ENCODE measurements at regions not wholly inside any gene's neighbourhood (a gene's known extent, or its start where the extent isn't known, plus 50 kb on each side); places are given as distances from the start of the nearest gene placed in this dataset.

DNA sequence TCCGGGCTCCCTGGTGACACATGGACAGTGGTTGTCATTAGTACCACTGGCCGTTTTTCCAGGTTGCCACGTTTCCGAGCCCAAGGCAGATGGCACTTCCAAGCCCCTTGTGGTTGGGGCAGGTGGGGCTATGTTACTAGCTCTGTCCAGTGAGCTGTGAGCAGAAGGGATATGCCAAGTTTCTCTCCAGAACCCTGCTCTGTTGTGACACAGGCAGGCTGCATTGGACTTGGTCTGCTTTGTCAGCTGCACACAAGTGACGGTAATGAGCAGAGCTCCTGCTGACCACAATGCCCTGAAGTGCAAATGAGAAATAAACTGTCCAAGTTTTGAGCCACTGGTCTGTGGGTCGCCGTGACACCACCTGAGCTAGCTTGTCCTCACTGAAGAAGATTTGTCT is 118.8 kb downstream of the GYPC start:
- DNase-seq, result no peak

DNA sequence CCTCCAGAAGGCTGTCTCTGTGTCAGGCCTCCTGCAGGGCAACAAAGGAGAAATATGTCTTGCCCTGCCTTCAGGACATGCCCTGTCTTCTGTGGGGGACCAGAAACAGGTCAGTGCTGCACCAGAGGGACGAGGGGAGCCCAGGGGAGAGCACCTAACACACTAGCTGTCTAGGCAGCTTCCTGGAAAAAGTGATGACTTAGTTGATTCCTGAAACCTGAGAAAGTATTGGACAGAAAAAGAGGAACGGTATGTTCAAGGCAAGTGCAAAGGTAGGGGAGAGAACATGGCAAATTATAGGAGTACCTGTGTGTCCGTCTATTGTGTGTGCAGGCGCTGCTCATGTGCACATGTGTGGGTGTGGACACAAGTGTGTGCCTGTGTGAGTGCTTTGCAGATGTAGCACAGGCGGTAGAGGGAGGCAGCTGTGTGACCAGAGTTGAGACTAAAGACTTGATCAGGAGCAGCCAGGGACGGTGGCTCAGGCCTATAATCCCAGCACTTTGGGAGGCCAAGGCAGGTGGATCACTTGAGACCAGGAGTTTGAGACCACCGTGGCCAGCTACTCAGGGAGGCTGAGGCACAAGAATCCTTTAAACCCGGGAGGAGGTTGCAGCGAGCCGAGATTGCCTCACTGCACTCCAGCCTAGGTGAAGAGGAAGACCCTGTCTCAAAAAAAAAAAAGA is 119.5 kb downstream of the GYPC start:
- no peak for DNase-seq

DNA sequence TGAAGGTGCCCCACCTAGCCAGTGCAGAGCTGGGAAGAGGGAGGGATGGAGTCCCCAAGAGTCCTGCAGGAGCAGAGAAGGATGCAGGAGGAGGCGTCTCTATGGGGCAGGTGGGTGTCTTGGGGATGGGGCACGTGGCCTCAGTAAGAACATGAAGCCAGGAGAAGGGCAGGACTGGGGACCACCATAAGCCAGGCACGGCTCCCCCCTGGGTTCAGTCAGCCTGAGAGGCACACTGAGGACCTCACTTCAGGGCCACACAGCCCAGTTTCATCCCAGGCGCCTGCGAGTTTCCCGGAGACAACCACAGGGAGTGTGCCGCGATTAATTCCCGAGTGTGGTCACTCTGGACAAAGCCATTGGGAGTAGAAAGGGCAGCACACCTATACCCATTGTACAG is 120.3 kb downstream of the GYPC start:
- peak; percentile 29 for DNase-seq

DNA sequence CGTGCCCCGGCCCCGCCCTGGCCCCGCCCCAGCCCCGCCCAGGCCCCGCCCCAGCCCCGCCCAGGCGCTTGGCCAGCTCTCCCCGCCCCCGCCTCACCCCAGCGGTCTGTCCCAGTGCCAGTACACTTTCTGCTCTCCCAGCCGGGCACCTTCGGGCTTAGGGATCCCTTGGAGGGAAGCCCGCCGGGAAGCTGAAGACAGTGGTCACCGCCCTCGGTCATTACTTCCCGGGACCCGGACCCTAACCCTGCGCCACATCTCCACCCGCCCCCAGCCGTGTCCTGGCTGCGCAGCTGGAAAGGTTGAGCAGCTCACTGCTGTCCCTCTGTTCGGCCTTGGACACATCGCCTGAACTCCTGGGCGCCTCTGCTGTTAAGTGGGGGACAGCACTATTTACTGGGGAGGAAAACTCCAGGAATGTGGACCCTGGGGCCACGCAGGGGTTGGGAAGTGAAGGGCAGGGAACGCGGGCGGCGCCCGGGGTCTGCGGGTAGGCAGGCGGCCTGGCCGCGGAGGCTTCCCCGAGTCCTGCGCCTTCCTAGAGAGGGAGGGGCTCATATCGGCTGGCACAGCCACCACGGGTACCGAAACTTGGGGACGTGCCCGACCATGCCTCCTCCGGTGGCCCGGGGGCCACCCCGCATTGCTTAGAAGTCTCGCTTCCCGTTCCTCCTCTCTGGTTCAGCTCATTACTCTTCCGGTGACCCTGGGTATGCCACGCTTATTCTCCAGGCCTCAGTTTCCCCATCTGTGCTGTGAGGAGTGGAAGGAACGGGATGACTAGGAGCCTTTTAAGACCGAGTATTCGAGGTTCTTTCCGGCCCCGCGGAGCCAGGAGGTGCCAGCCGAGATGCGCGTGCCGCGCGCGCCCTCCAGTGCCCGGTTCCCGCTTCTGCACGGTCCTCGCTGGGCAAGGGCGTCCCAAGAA is 121.0 kb downstream of the GYPC start:
- peak; percentile 85 for DNase-seq

DNA sequence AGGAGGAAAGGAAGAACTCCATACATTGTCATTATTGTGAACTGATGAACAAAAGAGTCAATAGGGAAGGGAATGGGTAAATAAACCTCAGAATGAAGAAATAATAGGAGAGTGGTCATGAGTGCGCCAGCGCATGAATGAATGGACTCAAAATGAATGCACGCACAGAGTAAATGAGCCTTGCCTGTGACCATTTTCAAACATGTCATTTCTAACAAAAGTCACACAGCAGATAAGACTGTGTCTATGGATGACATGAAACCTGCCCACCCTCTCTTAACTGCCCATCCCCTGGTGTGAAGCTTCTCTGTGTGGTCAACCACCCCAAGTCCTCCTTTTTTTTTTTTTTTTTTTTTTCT is 121.1 kb upstream of the TEX51 start:
- DNase-seq, result no peak

DNA sequence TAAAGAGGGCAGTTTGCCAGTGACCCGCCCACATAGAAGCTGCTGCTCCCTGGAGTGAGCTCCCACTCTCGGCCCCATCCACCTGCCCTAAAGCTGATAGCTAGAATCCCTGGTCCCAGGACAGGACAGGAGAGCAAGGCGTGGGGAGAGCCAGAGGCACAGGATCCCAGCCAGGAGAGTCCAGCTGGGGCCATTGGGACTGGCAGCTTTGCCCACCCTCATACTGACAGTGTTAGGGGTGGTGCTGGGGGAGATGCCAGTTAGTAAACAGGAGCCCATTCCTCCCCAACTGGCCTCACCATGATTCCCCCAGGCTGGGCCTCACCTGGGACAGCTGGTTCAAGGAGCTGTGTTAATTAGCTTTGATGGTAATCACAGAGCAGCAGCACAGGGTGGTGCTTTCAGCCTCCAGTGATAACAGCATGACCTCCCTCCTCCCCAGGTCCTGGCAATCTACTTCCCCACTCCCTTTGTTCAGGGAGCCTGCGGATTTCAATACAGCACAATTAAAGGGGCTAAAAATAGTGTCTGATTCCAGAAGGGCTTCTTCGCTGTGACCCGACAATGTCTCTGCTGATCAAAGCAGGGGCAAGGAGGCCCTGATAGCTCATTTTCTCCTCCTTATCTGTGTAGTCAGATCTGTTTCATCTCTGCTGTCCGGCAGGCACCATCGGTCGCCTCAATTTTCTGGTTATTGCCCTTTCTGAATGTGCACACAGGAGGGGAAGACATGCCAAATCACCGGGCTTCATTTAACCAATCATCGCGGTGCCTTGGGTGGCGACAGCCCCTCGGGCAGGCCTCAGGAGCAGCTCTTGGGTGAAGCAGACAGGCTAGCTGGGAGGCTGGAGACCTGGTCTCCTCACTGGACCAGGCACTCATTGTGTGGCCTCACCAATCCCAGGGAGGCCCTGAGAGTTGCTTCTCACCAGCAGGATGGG is 119.9 kb upstream of the TEX51 start:
- DNase-seq, result no peak

DNA sequence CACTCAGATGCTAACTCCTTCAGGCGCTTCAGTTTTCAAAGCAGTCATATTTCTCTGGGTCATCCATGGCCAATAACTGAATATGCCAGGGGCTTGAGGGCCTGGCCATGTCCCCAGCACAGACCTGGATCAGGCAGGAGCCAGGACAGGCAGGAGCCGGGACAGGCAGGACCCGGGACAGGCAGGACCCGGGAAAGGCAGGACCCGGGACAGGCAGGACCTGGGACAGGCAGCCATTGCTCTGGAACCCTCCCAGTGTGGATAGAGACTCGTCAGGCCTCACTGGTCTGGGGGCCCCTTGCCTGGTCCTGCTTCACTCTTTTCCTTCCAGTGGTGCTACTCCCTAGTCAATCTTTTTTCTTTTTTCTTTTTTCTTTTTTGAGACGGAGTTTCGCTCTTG is 117.5 kb upstream of the TEX51 start:
- no peak for DNase-seq

DNA sequence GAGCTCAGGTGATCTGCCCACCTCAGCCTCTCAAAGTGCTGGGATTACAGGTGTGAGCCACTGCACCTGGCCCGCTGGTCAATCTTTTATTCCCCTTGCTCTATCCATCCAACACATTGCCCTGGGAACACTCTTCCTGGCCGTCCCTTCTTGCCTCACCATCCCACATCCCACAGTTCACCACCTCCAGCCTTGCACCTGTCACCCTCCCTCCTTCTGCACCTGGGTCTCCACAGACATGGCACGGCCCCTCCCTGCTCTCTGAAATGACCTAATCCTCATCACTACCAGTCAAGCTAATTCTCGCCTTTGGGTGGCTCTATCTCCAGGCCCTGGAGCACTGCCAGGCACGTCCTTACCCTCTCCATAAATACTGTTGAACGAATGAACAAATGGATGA is 116.9 kb upstream of the TEX51 start:
- DNase-seq, result no peak

DNA sequence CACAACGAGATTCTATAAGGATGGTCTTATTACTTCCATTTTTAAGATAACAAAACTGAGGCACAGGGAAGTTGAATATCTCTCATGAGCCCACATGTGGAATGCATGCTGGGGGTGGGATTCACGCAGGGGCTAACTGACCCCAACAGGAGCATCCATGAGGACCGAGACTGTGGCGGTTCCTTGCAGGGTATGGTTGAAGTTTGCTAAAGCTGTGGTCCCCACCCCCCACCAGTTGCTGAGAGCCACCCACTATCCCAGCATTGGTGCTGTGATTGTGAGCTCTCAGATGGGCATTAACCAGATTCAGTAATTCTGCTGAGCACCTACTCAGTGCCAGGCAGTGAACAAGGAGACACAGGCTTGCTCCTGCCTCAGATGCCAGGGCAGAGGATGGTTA is 116.0 kb upstream of the TEX51 start:
- no peak for DNase-seq

DNA sequence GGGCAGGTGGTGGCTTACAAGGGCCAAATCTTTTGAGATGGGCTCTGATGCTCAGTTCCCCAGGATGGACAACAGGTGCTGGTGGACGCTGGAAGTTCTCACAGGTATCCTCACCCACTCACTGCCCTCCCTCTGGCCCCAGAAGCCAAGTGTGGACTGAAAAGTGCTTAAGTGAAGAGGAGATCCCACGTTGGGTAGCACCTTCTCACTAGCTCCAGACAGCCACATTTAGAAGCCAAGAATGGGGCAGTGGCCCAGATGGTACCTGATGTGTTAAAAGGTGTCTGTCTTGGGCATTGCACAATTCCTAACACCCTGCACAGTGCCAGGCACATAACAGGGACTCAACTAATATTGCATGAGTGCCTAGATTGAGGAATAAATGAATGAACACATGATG is 115.3 kb upstream of the TEX51 start:
- no peak for DNase-seq

DNA sequence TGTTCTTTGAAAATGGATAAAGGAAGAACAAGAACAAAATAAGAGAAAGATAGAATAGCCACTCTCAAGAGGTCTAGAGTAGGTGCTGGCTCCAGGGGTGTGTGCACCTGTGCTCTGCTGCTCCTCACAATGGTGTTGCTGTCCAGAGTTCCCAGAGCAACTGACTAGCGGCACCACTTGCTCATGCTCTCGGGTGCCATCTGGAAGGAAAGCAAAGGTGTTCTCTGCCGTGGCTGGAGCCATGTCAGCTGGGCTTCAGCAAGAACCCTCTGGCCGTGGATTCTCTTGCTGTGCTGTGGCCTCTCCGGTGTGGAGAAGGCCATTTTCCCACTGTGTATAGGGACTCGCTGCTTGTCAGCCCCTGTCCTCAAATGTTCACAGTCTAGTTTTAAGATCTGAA is 114.6 kb upstream of the TEX51 start:
- no peak for DNase-seq

DNA sequence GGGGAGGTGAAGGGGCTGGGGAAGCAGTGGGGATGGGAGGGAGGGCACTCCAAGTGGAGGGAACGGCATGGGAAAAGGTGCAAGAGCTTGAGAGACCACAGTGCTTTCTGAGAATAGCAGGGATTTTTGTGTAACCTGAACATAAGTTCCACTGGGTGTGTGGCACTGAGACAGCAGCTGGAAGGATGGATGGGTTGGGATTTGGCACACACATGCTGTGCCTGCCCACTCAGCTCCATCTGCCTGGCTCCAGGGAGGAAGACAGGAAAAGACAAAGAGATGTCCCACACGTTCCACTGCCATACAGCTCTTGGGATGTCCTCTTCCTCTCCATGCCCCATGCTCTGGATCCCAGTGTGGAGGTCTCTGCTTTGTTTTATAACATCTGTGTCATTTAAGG is 114.1 kb upstream of the TEX51 start:
- no peak for DNase-seq

DNA sequence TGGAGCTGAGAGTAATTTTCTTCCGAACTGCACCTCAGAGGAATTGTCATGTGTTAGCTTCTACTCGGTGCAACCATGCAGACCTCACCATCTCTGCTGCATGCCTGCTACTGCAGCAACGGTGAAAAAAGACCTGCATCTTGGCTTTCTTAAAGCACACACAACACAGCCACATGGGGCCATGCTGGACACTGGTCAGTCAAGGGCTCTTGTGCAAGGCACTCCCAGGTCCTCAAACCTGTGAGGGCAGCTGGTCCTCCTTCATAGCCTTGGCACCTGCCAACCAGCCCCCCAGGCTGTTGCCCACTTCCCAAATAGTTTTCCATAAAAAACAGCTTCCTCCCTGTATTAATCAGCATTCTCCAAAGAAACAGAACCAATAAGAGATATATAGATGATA is 113.5 kb upstream of the TEX51 start:
- no peak for DNase-seq

DNA sequence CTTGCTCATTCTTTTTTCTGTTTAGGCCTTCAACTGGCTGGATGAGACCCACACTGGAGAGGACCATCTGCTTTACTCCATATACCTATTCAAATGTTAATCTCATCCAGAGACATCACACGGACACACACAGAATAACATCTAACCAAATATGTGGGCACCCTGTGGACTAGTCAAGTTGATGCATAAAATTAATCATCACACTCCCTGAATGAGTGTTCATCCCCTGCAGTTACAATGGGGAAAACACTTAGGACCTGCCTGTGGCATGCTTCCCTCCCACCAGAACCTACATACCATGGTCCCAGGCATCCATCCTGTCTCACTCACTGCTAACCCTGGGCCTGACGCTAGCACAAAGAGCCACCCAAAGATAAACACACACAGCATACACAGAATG is 112.8 kb upstream of the TEX51 start:
- no peak for DNase-seq

DNA sequence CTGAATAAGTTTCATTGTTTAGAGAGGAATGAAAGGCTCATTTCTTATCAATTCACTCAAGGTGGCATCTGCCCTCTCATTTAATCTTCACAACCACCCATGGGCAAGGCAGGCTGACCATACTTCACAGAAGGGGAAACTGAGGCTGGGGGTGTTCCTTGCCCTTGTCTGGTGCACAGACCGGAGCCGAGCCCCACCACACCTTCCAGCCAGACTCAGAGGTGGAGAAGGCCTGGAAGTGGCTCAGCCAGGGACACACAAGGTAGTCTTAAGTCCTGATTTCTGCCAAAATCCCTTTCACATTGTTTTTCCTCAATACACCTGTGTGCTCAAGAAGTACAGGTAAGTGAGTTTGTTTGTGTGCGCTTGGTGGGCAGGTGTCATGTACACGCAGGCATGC is 111.9 kb upstream of the TEX51 start:
- no peak for DNase-seq

DNA sequence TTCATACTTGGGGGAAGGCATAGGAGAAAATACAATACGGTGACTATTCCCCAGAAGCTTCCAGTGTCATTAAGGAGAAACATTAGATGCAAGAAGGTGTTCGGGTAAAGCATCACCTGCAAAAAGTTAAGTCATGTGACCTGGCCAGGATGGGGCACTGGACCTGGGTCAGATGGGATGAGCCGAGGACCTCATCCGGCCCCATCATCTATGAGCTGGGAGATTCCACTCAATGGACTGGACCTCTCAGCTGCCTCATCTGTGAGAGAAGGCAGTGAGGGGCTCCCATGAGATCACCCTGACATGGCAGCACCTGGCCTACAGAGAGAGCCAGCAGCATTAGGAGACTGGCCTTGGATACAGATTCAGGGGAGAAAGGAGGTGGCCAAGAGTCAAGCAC is 111.4 kb upstream of the TEX51 start:
- DNase-seq, result no peak

DNA sequence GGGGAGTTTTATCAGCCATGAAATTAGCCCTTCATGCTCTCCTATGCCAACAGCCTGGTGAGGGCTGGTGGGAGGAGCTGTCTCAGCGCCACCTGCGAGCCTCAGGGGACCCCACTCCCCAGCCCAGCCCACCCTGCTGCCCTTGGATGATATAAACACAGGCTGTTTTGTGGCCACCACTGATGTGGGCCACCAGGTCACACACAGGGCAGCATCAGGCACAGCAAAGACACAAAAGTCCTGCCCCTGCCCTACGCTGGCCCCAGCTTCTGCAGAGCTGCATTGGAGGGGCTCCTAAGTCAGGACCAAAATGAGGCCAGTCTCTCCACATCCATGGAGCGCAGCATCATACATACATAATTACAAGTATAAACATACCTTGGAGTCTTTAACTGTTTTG is 110.6 kb upstream of the TEX51 start:
- DNase-seq, result no peak

DNA sequence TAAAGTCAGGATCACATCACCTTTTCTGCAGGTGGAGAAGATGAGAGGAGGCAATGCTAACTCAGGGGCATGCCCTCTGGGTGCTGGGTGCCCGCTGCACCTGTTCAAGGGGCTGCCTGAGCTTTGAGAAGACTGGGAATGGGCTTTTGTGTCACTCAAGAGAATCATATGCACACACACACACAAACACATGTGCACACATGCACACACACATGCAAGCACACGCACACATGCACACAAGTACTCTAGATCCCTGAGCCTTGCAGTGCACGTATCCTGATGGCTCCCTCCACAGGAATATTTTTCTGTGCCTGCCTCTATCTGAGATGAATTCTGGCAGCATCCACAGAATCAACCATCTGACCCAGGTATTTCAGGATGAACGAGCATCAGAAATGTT is 110.0 kb upstream of the TEX51 start:
- no peak for DNase-seq

DNA sequence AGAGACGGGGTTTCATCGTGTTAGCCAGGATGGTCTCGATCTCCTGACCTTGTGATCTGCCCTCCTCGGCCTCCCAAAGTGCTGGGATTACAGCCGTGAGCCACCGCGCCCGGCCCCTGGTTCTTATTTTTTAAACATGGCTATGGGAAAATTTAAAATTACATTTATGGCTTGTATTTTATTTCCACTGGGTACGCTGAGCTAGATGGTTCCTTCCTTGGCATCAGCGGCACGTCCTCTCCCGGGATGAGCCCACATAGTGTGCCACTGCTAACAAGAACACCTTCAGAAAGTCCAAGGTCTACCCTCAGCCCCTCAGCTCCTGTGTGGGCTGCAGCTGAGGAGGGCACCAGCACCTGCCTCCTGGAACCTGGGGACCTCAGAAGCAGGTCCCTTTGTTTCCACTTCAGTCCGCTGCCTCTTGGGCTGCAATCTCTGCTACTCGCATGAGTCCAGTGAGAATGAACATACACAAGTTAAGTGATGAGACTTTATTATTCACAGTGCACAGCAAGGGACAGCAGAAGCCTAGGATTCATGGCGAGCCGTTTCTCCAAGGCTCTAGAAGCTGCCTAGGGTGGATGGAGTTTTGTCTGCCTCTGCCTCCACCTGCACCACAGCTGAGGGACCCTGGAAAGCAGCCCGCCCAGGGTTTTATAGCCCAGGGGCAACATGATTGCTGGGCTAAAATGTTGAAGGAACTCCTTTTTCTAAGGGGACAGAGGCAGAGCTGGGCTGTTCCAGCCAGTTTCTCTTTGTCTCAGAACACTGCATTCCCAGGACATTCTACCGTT is 107.5 kb upstream of the TEX51 start:
- DNase-seq, result no peak

DNA sequence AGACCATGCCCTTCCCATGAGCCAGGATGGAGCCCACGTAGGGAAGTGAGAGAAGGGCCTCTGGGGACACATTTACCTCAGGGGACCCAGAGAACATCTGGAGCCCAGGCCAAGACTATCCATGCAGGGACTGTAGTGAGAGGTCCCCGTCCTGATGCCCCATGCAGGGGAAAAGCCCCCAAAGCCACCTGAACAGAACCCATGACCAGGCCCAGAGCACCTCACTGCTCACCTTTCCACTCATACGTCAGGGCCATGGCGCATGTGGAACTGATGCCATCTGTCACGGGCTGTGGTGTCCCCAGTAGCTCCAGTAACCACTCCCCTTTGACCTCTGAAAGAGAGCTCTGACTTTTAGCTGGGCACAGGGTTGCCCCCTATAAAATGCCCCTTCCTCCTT is 106.5 kb upstream of the TEX51 start:
- DNase-seq, result no peak

DNA sequence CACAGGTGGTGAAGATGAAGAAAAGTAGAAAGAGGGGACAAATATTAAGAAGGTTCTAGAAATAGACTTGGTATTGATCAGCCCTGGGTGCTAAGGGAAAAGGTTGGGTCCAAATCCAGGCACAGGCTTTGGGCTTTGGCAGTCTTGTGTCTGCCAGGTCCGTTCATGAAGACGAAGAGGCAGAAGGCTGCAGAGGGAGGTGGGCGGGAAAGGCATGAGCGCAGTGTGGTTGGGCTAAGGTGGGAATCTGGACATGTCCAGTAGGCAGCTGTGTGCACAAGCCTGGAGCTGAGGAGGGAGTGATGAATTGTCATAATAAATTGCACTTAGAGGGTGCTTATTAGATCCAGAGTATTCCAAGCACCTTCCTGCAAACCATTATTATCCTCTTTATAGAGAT is 105.7 kb upstream of the TEX51 start:
- DNase-seq, result no peak
